ENCODE measurements at regions not wholly inside any gene's neighbourhood (a gene's known extent, or its start where the extent isn't known, plus 50 kb on each side); places are given as distances from the start of the nearest gene placed in this dataset.
"Not testable (repeated sequence)": the region's sequence is repeated elsewhere in the genome, so short reads cannot be mapped to it uniquely, and the experiment has no call there.

GRCh38 chr7:81482600-81483186 is 287.2 kb downstream of the HGF start:
- DNase-seq (ENCODE audit: low read depth in 2 of 2), result peak; percentile 39 to 57

- no peak for DNase-seq (ENCODE audit: low read depth in 2 of 2)
These were observed 291.2 kb downstream of the HGF start for GRCh38 chr7:81478664-81479063.

DNA sequence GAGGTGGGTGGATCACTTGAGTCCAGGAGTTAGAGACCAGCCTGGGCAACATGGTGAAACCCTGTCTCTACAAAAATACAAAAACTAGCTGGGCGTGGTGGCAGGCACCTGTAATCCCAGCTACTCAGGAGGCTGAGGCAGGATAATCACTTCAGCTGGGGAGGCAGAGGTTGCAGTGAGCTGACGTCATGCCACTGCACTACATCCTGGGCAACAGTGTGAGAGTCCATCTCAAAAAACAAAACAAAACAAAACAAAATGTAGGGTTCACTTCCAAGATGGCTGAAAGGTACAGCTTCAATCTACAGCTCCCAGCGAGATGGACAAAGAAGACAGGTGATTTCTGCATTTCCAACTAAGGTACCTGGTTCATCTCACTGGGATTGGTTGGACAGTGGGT is 291.6 kb downstream of the HGF start:
- not testable (repeated sequence) for DNase-seq (ENCODE audit: low read depth in 2 of 2)

GRCh38 chr7:81473236-81473635 is 296.6 kb downstream of the HGF start:
- no peak for DNase-seq (ENCODE audit: low read depth in 2 of 2)

GRCh38 chr7:81470724-81471379 is 299.0 kb downstream of the HGF start:
- DNase-seq (ENCODE audit: low read depth in 2 of 2), result no peak

DNA sequence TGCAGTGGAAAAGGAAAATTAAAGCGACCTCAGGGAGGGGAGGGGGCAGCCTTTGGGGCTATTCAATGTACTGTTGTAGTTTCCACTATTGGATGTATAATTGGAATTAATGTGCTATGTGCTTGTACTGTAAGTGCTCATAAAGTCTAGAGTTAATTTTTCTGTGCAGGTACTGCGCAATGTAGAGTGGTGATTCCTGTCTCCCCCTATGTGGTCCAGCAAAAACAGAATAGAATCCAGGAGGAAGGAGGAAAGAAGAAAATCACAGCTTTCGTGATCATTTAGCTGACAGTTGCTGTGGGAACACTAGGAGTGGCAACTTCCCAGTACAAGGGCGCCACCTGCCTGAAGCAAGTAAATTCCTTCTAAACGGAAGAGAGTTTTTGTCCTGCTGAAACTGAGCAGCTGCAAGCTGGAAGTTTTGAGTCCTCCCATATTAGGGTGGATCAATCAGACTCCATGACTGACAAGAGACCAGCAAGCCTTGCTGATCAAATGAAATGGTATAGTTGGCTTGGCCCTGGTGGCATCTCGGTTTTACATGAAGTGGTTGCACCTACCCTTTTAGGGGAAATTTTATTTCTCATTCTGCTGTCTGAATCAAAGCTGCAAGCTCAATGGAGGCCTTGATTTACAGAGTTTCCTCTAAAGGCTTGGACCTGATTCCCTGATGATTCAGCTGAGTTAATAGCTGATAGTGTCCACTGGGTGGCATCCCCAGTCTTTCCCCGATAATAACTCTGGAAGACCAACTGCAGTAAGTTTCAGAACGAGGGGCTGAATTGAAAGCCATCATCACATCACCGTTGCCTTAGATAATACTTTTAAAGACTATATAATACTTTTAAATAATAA is 299.8 kb downstream of the HGF start:
- DNase-seq (ENCODE audit: low read depth in 2 of 2), result peak; percentile 43 to 65

GRCh38 chr7:81469153-81469868 is 300.5 kb downstream of the HGF start:
- DNase-seq (ENCODE audit: low read depth in 2 of 2), result no peak

DNA sequence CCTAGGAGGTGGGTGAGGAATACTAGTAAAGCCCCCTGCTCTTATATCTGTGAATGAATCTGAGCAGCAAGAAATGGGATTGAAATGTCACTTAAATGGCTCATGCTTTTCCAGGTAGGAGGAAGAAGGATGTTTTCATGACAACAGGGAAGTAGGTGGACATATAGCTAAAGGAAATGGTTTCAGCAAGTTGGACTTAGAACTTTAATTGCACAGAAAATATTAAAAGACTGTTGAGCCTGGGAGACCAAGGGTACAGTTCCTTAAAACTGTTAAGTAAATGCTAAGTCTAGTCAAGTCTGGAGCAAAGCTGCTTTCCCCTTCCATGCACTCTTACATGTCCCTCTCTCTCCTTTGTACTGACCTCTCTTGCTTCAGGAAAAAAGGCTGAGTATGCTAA is 301.3 kb downstream of the HGF start:
- DNase-seq (ENCODE audit: low read depth in 2 of 2), result no peak

GRCh38 chr7:81467964-81468363 is 301.9 kb downstream of the HGF start:
- no peak for DNase-seq (ENCODE audit: low read depth in 2 of 2)

- DNase-seq (ENCODE audit: low read depth in 2 of 2), result no peak
These were observed 307.2 kb downstream of the HGF start for GRCh38 chr7:81462672-81463071.

GRCh38 chr7:81460250-81461045 is 309.4 kb downstream of the HGF start:
- DNase-seq (ENCODE audit: low read depth in 2 of 2), result no peak

DNA sequence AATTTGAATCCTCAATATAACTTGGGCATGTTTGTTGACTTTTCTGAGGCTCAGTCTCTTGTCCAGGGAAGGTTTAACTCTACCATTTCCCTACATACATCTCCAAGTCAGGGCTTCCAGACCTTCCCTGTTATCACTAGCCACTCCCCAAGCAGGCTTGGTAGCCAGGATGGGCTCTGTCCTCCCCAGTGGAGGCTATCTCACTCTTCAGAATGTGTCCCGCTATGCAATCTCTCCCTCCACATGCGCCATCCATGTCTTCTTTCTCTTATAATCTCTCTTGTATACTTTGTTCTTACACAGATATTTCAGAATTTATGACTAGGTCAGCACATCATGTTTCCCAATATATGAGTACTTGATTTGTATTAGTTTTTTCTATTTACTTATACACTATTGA is 310.4 kb downstream of the HGF start:
- DNase-seq (ENCODE audit: low read depth in 2 of 2), result no peak

DNA sequence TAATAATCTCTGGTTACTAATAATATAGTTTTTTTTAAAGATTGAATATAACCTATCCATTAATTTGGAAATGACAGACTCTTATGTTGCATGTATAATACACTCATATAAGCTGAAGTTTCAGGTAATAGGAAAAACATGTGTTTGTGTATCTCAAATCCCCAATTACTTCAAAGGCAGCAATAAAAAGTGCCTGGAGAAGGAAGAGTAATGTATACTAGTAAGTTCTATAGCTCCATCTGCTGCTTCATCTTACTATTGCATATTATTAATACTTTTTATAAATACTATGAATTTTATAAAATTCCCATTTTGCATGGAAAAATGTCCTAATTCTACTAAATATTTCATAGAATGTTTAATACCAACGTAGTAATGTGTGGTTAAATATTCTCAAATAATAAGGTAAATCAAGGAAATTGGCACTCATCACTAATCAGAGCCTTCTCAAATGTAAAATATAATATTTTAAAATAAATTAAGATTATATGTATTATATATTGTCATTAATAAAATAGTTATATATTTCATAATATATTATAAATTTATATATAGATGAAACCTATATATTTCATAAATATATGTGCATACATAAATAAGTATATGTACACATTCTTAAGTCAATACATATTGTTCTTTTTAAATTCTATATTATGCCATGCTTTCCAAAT is 311.9 kb downstream of the HGF start:
- peak; percentile 15 to 16 for DNase-seq (ENCODE audit: low read depth in 2 of 2)

DNA sequence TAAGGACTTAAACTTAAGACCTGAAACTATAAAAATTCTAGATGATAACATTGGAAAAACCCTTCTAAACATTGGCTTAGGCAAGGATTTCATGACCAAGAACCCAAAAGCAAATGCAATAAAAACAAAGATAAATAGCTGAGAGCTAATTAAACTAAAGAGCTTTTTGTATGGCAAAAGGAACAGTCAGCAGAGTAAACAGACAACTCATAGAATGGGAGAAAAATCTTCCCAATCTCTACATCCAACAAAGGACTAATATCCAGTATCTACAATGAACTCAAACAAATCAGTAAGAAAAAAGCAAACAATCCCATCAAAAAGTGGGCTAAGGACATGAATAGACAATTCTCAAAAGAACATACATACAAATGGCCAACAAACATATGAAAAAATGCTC is 316.1 kb downstream of the HGF start:
- DNase-seq (ENCODE audit: low read depth in 2 of 2), result not testable (repeated sequence)

GRCh38 chr7:81449105-81449504 is 320.7 kb downstream of the HGF start:
- no peak for DNase-seq (ENCODE audit: low read depth in 2 of 2)

DNA sequence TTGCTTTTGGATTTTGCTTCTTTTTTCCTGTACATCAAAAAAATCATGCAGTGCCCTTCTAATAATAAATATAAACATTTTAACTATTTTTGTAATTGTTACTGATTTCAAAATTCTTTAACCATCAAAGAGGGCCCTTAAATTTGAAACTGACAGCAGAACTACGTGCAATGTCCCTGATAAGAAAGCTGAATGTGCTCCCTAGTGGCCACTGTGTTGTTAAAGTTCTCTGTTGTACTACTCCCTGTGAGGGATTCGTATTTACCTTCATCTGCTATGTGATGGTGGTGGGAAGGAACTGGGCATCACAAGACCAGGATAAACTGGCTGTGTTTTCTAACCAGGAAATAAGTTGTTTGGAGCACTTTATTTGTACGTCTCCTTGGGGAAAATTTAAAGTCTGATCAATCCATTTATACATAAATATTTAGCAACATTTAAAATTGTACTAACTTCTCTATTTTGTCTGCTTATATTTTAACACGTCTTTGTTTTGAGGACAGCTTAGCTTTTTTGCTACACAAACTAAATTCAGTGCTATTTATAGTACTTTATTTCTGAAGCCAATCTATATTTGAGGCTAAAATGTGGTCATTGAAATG is 322.4 kb downstream of the HGF start:
- DNase-seq (ENCODE audit: low read depth in 2 of 2), result peak; percentile 48 to 52

DNA sequence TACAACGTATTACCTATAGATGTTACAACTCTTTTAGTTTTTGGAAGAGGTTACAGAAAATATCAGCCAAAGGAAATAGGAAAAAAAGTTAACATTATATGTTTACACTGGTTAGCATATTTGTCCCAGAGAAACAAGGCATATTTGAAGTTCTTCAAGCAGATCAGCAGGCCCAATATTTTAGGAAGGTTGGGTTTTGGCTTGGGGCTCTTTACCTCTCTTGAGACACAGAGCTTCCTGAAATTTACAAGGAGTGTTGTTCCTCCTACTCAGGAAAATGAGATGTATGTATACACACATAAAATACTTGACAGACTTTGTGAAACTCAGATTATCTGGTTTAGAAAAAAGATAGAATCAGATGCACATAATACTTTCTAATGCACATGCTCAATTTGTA is 323.6 kb downstream of the HGF start:
- no peak for DNase-seq (ENCODE audit: low read depth in 2 of 2)

GRCh38 chr7:81445462-81445861 is 324.4 kb downstream of the HGF start:
- DNase-seq (ENCODE audit: low read depth in 2 of 2), result no peak

DNA sequence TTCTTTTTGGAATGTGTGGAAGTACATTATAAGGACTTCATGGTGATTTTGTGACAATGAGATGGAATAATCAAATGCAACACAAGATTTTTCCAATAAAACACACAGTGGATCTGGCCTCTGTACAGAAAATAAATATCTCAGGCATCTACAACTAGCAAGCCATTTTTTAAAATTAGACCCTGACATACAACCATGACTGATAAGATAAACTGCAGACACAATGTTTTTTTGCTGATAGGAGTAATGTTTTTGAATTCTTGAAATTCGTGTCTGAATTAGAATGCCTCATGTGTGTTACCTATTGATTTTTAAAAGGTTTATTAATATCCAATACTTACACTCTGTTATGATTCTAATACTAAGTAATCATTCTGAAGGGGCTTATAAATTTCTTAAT is 328.1 kb downstream of the HGF start:
- DNase-seq (ENCODE audit: low read depth in 2 of 2), result no peak

- DNase-seq (ENCODE audit: low read depth in 2 of 2), result no peak
These were observed 330.3 kb downstream of the HGF start for GRCh38 chr7:81439591-81439990.

Measured in dermis microvascular lymphatic vessel endothelial cell (primary cell).